GM21515 (cell line): ENCODE measurements at regions not wholly inside any gene's neighbourhood (a gene's known extent, or its start where the extent isn't known, plus 50 kb on each side); places are given as distances from the start of the nearest gene placed in this dataset.
"Not testable (repeated sequence)": the region's sequence is repeated elsewhere in the genome, so short reads cannot be mapped to it uniquely, and the experiment has no call there.

ENCODE experiments used
- ATAC-seq: cut with Tn5 transposase; IDR thresholded peaks from one replicate; pipeline ENCODE4 v1.9.1; 2021; ENCODE audit not compliant: unreplicated experiment

DNA sequence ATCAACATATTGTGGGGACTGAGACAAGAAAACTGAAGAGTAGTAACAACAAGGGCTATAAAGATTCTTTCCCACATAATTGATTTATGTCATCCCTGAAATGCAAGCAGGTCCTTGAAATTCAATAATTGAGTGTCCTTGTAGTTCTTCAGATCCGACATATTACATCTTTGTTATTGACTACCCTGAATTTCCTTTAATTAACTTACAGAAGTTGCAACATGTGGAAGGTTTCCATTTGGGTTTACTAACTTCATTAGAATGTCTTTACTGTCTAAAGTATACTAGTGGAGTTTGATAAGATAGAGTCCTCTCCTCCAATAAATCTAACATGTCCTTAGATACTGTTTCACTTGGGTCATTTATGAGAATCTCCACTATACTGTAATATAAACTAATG is 951.8 kb downstream of the SLC6A15 start:
- ATAC-seq, result no peak

DNA sequence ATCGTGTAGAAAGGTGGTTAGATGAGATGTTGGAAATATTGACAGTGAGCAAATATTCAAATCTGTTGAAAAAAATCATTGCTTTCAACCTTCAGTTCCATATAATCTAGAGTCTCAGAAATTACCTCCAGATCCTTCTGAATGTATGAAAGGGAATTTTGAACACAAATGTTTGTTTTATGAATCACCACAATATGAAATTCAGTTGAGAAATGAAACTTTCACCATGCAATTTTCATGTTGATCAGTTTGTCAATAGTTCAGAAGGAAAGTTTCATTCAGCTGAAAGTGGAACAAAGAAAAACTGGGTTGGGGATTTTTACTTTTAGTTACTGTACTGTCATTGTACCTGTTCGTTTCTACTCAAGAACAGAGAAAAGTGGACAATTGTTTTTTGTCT is 953.6 kb downstream of the SLC6A15 start:
- ATAC-seq, result no peak

DNA sequence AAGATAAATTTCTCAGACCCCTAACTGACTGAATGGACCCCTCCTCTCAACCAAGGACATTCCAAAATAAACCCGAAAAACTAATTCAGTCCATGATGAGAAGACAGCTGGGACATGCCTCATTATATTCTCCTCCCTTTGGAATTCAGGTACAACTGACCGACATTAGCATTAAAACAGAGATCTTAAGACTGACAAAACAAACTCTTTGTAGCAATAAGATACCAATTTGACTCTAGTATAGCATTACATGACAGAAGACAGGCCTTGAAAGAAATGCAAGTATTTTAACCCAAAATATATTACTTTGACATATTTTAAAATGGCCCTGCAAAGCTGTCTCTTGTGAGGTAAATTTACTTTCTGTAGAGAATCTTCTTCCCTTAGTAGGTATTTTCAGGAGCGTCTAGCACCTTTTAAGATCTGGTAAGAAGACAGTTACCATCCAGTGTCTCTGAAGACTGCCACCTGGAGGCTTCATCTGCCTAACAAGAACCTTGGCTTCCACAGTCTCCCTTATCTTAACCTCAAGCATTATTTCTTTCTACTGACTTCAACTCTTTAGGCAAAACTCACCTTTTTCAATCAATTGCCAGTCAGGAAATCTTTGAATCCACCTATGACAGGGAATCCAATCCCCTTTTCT is 957.5 kb downstream of the SLC6A15 start:
- no peak for ATAC-seq

DNA sequence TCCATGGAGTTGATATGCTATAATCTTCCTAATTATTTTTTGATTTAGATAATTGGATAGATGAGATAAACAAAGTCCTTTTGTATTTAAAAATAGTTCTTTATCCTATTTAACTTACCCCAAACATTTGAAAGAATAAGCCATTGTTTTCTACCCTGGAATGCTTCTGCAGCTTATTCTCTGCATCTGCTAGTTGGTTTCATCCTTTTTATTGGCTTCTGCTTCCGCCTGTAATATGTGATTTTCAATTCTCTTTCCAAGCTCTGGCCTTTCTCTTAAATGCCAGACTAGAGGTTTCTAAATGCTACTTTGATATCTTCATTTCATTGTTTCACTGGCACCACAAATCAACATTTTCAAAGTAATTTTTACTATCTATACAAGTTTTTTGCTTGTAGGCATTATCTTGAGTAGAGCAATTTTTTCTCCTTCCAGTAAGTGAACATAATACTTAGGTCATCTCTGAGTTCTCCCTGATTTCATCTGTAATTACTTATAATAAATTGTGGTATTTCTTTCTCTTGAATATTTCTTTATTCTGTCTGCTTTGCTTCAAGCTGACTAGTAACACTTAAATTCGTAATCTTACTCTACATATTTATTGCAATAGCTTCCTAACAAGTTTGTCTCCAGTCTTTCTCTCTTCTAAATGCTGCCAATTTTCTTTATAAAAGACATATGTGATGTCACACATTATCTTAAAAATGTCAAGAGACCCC is 958.4 kb downstream of the SLC6A15 start:
- ATAC-seq, result no peak

DNA sequence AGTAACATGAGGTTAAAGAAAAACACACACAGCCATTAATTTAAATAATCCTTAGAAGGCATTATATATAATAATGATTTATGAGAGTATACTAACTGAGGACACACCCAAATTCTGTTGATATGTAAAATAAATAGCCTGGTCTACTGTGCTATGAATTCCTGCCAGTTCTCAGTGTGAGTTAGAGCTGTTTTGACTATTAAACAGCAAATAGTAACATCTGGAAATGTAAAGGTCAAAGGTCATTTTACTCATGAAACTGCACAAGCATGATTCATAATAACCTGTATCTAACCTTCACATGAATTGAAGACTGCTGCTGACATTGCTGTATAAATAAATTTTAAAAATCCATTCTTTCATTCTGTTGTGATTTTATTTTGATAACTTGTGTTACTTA is 966.7 kb downstream of the SLC6A15 start:
- ATAC-seq, result no peak

DNA sequence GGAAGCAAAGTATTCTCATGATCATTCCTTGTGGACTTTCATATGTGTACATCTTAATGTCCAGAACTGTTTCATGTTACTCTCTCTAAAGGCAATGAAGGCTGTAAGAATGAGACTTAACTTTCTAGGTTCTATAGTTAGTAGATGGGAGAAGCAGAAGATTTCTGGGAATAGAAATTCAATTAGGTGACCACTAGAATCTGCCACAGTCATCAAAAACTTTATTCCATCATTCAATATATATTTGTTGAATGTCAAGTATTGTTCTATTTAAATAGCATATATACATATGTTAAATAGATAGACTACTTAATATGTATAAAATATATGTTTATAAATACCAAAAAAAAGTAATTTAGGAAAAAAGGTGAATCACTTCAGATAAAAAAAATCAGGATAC is 972.9 kb downstream of the SLC6A15 start:
- ATAC-seq, result no peak

DNA sequence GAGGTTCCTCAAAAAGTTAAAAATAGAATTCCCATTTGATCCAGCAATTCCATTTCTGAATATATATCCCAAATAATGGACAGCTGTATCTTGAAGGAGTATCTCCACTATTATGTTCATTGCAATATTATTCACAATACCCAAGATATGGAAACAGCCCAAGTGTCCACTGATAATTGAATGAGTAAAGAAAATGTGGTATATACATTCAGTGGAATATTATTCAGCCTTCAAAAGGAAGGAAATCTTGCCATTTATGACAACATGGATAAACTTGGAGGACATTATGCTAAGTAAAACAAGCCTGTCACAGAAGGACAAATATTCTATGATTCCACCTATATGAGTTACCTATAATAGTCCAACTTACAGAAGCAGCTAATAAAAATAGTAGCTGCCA is 979.0 kb downstream of the SLC6A15 start:
- ATAC-seq, result no peak

DNA sequence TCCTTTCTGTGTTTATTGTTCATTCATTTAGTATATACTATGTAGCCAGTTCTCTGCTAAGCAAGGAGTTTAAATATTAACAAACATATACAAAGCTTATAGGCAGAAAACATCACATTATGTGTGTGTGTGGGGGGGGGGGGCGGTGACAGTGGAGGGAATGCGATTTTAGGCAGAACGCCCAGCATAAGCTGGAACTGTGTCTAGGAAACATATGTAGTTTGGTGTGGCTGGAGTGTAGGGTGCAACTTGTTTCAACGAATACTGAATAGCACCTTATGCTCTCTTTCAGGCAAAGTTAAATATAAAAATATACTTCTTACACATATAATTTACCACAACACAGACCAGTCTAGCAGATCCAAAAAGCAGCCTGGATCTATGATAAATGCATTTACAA is 980.6 kb downstream of the SLC6A15 start:
- ATAC-seq, result no peak

DNA sequence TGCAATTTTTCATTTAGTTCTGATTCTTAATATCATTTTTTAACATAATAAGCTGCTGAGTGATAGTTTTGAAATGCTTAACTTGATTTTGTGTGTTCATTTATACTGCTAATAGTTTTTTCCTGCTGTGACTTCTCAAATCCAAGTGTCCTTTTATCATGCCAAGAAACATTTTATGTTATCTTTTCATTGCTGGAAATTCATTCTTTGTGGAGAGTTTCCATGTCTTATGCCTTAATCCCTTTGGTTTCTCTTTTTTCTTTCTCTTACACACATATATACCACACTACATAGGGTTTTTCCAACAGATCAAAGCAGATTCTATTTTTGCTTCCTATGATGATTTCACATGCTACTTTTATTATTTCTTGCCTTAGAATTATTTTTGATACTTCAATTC is 981.1 kb downstream of the SLC6A15 start:
- no peak for ATAC-seq

DNA sequence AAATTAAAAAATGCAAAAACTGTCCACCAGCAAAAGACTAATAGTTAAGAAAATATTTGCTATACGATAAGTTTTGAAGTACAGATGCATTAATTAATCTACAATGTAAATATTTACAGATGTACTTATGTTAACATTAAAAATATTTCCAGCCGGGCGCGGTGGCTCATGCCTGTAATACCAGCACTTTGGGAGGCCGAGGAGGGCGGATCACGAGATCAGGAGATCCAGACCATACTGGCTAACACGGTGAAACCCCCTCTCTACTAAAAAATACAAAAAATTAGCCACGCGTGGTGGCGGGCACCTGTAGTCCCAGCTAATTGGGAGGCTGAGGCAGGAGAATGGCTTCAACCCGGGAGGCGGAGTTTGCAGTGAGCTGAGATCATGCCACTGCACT is 982.8 kb downstream of the SLC6A15 start:
- not testable (repeated sequence) for ATAC-seq

DNA sequence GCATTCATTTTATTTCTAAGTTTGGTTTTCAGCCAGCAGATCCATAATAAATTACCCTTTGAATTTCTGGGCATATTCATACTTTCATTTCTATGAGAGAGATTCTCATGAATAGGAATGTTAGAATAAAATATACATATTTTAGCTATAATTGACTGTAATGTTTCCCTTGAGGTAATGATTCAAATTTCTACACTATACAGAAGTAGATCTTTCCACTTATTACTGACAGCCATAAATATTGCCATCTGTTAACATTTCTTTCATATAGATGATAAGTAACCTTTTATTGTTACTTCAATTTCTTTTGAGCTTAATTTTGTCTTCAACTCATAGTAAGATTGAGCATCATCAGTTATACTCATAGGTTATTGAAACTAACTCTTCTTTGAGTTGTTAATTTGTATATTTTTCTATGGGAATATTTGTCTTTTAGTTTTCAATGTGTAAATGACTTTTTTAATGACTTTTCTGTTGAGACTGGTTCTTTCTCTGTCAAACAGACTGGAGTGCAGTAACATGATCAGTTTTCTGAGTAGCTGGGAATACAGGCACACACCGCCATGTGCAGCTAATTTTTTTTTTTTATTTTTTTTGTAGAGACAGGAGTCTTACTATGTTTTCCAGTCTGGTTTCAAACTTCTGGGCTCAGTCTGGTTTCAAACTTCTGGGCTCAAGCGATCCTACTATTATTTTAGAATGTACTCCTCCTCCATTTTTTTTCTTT is 991.6 kb downstream of the SLC6A15 start:
- ATAC-seq, result no peak

DNA sequence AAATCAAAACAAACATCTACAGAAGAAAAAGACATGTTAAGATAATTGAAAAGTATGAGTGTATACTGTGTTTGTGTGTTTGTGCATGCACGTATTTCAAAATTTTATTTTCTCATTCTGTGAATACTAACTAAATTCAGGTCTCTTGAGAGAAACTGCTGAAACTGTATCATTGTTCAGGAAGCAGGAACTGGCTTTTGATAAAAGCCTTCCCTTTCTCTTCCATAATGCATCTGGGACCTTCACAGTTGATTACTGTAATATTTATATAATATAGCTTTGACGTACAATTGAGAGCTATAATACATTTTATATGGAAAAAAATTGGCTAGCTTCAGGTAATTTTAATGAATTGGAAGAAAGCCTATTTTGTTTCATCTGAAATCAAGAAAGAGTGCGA is 993.5 kb downstream of the SLC6A15 start:
- no peak for ATAC-seq

DNA sequence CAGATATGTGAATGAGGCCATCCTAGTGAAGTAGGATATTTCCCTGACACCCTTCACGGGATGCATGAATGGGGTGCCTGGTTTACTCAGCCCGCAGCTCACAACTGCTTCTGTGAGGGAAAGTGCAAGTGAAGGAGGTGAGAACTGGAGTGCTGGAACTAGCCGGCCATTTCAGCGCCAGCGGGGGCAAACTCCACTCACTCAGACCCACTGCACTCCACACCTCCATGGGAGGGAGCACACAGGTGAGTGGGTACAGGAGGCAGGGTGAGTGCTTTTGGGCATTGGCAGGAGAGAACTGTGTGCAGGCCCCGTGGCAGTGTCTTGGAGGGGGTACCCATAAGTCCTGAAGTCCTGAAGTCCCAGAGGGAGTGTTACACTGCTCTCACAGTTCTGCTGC is 1008.4 kb downstream of the SLC6A15 start:
- ATAC-seq, result no peak

DNA sequence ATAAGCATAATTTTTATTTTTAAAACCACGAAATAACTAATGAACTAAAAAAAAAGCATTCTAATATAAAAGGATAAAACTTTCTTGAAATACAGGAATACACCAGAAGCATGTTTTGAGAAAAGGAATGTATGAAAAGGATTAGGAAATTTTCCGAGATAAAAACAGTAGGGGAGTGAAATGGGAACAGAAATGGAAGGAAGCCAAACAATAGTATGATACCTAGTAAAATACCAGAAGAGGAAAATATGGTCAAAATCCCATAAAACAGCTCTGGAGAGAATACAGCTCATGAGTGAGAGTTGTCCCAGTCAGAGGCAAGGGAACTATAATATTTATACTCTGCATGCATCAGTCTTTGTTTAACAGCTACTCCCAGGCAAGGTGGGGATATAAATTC is 1016.2 kb downstream of the SLC6A15 start:
- ATAC-seq, result no peak

DNA sequence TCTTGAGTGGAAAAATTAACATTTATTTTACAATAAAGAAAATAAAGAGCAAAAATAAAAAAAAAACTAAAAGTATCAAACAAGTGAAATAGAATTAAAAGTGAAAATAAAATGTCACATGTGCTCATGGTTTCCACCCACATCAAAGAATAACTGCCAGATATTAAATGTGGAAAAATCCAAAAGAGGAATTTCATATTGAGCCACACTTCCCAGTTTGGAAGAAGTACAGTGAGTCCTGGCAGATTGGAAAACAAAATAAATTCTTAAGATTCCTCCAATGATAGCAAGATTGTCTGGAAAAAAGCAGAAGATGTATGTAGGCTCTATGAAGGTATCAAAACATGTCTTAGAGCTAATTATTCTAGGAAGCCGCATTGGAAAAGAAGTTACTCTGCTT is 1019.5 kb downstream of the SLC6A15 start:
- ATAC-seq, result no peak

DNA sequence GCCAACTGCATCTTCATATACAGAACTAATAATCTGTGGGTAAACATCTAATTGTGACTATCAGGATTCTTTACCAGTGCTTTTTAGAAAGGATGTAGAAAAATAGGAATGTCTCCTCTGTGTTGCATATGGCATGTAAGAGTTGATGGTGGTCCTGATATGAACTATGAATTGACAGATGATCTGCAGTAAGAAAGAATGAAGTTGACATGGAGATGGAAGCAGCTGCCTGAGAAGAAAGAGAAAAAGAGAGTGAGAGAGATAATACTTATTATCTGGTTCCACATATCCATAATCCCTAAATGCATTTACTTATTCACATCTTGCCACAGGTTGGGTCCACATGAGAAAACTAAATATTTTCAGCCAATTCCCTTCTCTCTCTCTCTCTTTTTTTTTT is 1022.9 kb downstream of the SLC6A15 start:
- ATAC-seq, result no peak

DNA sequence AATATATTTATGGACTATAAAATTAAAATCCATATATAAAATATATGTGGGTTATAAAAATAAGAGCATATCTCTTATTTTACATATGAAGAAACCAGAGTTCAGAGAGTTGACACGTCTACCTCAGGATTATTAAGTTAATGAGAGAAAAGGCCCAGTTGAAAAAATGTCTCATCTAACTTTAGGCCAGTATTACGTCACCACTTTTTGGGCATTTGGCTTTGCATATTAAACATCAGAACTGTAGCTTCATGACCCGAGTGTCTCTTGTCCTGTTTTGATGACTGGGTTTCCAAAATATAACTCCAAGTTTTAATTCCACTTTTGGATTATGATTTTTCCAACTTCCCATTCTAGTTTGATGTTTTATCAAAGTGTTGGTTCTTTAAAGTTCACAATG is 1026.1 kb downstream of the SLC6A15 start:
- ATAC-seq, result no peak

DNA sequence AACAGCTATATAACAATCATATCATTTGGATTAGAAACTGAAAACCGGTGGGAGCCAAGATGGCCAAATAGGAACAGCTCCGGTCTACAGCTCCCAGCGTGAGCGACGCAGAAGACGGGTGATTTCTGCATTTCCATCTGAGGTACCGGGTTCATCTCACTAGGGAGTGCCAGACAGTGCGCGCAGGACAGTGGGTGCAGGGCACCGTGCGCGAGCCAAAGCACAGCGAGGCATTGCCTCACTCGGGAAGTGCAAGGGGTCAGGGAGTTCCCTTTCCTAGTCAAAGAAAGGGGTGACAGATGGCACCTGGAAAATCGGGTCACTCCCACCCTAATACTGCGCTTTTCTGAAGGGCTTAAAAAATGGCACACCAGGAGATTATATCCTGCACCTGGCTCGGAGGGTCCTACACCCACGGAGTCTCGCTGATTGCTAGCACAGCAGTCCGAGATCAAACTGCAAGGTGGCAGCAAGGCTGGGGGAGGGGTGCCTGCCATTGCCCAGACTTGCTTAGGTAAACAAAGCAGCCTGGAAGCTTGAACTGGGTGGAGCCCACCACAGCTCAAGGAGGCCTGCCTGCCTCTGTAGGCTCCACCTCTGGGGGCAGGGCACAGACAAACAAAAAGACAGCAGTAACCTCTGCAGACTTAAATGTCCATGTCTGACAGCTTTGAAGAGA is 1041.5 kb downstream of the SLC6A15 start:
- not testable (repeated sequence) for ATAC-seq

DNA sequence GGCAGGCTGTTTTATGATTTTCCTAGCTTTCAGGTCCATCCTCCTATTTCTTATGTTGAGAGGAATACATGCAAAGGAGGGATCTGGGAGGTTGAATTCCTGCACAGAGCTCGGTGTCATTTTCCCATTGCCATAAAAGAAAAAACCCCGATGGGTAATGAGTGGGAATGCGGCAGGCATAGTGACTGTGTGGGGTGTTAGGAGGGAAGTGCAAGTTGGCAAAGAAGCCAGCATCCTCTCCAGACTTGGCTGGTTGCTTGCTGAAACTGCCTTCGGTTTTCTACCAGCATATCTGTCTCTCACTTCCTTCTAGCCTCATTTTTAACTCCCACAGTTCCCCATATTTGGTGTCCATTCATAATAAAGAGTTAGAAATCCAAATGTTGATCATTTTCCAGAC is 1046.1 kb downstream of the SLC6A15 start:
- no peak for ATAC-seq

DNA sequence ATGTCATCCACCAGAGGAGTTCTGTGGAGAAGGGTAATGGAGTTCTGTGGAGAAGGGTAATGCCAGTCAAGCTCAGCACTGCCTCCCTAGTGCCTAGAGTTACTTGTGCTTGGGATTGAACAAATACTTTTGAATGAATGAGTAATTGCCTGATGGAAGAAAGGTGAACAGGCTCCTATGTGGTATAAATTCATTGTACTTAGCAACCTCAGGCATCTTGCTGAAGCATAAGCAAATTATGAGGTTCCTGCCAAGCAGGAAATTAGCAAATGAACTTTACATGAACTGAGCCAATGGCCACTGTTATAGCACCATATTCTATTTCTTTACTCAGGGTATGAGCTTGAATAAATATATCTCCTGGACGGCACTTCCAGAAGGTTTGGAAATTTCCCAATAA is 1047.2 kb downstream of the SLC6A15 start:
- ATAC-seq, result no peak

DNA sequence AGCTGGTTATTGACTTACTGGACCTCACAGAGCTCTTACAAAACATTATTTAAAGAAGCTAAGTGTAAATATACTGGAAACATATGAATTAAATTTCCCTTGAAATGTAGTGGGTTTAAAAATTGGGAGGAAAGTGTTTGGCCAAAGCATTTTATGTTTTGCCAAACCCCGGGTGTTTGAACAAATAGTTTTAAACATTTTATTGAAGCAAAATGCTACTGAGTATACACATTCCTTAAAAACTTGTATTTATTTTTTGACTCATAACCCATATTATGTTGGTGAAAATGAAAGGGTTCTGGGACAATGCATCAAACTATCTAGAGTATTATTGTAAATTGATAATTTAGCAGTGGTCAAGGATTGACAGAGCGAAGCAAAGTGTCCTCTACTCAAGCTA is 1048.5 kb downstream of the SLC6A15 start:
- ATAC-seq, result no peak

DNA sequence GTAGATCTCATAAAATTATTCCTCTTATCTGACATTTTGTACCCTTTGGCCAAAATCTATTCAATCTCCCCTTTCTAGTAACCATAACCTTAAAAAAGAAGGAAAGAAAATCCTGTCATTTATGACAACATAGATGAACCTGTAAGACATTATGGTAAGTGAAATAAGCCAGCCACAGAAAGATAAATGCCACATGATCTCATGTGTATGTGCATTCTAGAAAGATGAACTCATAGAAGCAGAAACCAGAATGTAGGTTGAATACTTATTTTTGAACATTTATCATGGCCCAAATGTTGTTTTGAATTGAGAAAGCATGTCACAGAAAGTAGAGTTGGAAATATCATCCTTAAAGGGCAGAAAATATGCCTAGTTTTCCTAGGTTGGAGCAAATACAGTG is 1053.6 kb downstream of the SLC6A15 start:
- ATAC-seq, result no peak
